Femur (tissue), 1 donor: ENCODE measurements at regions not wholly inside any gene's neighbourhood (a gene's known extent, or its start where the extent isn't known, plus 50 kb on each side); places are given as distances from the start of the nearest gene placed in this dataset.

ENCODE experiments used
- DNase-seq: peaks from one replicate; pipeline ENCODE4 v3.0.0-alpha.2; 2017

GRCh38 chr6:81694855-81695254 is 57.6 kb downstream of the TENT5A start:
- DNase-seq = no peak

- no peak for DNase-seq
Observed at GRCh38 chr6:81694207-81694606, 58.3 kb downstream of the TENT5A start.

DNA sequence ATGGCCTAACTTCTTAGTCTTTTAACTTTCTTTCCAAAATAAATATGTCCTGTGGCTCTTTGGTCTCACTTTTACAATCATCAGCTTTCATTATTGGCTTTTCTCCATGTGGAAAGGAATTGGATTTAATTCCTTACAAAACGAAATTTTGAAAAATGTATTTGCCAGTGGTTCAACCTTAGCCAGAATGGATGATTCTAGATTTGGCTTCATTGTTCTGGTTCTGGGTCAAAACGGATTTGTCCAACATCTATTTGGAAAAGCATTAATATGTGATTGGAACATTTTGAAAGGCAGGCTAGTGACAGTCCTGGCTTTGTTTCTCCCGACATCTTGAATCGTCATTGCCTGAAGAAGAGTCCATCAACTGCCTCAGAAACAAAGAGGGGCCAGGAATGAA is 59.2 kb downstream of the TENT5A start:
- no peak for DNase-seq

DNA sequence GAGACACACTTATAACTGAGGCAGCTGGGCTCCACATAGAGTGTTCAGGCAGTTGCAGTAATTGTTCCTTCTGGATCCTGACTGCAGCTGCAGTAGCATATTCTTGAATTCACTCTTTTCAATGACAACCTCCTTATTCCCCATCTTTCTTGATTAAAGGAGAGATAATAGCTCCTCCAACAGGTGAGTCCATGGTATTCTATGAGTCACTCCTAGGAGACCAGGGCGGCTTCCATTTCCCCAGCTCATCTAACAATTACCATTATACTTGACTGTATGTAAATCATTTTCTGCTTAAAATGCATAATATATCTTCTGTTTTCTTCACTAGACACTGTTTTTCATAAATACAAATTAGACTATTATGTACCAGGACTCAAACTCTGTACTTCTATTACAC is 62.4 kb downstream of the TENT5A start:
- no peak for DNase-seq

DNA sequence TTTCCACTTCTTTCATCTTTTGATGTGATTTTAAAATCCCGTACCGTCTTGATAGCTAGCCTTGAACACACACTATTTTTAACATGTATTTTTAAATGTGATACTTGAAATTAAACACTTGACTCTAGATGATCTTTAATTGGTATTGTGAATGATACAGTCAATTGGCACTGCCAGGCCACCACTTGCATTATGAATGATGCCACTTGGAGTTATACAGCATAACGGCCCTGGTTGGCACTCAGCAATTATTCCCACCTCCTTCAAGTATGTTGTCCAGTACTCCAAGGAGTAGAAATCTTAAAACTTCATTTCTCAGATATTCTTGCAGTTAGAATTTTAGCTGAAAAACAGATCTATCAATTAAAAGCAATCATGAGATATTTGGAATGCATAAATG is 62.9 kb downstream of the TENT5A start:
- no peak for DNase-seq

DNA sequence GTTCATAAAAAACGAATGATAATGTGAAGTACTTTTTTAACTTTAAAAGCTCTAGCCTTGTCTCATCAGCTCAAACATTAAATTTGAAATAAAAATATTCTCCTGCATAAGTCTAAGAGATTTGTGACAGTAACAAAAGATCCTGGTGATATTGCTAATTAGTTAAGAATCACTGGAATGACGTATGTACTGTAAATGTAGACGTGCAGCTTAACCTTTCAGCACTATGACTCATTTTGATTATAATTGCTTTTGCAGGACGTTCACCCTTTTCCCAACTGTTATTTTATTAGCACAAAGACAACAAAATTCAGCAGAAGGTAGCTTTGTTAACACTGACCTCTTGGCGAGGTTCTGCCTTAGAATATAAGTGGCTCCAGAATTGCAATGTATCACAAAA is 68.6 kb downstream of the TENT5A start:
- no peak for DNase-seq

GRCh38 chr6:81682858-81683620 is 69.4 kb downstream of the TENT5A start:
- no peak for DNase-seq

- DNase-seq = no peak
Observed at GRCh38 chr6:81682235-81682795, 70.2 kb downstream of the TENT5A start.

GRCh38 chr6:81669445-81669844 is 83.0 kb downstream of the TENT5A start:
- no peak for DNase-seq

DNA sequence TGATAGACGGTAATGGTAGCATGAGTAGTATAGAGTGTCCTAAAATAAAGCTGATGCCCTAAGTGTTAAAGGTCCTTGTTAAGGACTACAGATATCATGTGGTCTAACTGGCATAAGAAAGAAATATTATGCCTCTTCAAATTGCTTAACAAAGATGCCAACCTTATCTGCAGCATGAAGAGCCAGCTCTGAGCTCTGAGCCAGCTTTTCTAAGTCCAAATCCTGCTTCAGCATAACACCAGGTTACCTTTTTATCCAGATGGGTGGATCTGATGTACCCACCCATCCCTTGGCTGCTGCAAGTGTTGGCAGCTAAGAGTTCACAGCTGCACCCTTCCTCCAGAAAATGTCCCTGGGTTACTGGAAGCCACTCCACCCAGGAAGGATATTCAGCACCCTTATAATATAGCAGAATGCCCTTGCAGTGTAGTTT is 83.8 kb downstream of the TENT5A start:
- no peak for DNase-seq

- DNase-seq = no peak
Observed at GRCh38 chr6:81666481-81666880, 86.0 kb downstream of the TENT5A start.

DNA sequence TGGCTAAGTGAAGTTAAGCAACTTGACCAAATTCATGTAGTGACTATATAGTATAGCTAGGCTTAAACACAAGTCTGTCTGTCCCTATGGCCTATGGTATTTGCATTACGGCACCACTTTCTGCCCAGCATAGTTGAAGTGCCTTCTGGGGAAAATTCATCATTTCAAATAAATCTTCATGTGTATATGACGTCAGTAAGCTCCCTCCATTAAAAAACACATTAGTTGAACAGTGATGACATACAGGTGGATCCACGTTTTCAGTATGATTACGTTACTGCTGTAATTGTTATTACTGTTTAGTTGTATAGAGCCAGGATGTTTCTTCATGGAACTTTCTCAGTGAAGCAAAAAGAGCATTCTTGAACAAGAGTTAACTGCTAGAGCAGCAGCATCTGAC is 96.2 kb downstream of the TENT5A start:
- no peak for DNase-seq

DNA sequence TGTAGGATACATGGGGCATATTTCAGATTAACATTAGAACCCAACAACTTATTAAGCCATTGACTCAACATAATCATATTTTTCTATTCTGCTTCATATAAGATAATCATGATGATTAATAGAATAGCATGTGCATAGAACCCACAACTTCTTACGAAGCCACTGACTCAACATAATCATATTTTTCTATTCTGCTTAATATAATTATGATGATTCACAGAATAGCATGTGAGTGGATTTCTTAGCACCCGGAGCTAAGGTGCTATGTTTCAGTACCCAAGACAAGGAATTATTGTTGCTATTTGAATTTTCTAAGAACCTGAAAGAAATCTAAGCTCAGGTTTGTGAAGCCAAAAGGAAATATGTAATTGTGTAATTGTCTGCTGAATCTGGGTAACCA is 96.8 kb downstream of the TENT5A start:
- no peak for DNase-seq

GRCh38 chr6:81648502-81648901 is 104.0 kb downstream of the TENT5A start:
- no peak for DNase-seq

DNA sequence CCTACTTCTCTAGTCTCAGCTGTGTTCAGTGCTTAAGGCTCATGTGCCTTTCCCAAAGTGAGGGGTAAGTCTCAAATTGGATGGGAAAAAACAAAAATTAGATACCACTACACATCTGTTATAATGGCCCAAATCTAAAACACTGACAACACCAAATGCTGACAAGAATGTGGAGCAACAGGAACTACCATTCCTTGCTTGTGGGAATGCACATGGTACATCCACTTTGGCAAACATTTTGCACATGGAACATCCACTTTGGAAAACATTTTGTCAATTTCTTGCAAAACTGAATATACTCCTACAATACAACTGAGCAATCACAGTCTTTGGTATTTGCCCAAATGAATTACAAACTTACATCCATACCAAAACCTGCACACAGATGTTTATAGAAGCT is 109.3 kb downstream of the TENT5A start:
- DNase-seq = no peak

- no peak for DNase-seq
Observed at GRCh38 chr6:81640891-81641290, 111.6 kb downstream of the TENT5A start.

GRCh38 chr6:81640126-81640525 is 112.4 kb downstream of the TENT5A start:
- DNase-seq = no peak

- no peak for DNase-seq
Observed at GRCh38 chr6:81638366-81638765, 114.1 kb downstream of the TENT5A start.

DNA sequence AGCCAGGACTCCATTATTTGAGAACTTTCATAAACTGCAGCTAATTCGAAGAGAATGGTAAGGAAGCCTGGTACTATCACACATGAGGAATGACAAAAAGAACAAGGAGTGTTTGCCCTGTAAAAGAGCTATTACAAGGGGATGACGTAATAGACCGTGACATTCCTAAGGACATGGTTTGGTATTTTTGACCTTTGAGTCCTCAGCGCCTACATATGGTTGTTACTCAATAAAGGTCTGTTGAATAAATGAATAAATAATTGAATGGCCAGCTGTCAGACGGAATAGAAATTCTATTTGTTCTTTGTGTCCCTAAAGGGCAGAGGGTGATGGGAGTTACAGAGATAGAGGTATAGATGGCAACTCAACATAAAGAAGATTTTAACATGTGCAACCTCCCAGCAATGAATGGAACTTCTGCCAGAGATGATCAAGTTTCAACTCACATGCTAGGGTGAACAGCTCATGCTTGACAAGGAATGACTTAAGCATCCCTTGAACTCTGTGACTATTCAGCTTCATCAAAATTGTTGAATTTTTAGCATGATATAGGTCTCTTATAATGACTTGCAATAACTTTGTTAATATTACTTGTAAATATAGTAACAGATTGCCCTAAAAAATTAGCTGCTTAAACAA is 115.4 kb downstream of the TENT5A start:
- no peak for DNase-seq

- no peak for DNase-seq
Observed at GRCh38 chr6:81634155-81634880, 118.2 kb downstream of the TENT5A start.

DNA sequence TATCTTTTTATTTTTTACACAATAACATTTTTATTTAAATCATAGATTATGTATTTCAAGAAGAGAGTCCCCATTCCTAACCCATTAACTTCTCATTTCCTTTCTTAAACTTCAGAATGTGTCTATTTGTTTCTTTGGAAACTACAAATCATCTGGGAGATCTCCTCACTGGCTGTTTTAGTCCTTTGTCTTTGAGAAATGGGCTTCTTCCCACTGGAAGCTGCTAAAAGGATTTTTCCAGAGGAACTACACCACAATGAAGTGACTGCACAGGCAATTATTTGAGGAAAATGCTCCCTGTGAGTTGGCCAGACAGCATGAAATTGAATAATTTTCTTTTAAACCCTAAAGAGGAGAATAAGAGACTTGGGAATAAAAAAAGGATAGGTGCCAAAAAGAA is 119.1 kb downstream of the TENT5A start:
- no peak for DNase-seq

DNA sequence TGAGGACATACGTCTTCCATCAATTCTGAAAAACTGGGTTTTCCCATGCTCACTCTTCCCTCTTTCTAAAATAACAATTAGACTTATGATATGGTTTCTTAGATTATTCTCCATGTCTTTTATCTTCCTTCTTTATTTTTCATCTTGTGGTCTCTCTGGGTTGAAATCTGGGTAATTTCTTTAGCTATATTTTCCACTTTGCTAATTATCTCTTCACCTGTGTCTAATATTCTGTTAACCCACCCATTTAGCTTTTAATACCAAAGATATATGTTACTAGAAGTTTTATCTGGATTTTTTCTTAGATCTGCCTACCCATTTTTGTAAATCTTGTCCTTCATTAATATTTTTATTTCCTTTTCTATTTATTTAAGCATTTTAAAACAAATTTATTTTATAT is 121.8 kb downstream of the TENT5A start:
- no peak for DNase-seq

- DNase-seq = no peak
Observed at GRCh38 chr6:81625216-81625615, 127.3 kb downstream of the TENT5A start.

DNA sequence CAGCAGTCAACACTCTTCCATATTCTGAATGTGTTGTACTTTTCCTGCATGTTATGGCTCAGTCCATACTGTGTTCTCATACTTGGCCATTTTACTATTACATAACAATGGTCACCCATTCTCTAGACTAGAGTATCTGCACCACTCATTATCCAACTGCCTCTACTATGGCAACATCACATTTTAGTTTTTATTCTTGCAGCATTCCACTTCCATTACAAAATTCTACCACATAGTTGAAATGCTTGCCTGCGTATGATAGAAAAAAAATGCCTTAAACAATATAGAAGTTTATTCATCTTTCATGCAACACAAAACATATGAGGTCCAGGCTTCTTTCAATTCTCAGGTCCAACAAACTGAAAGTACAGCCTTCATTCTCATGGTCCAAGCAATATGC is 128.0 kb downstream of the TENT5A start:
- no peak for DNase-seq
